GOT3 (cell line): ENCODE measurements at regions not wholly inside any gene's neighbourhood (a gene's known extent, or its start where the extent isn't known, plus 50 kb on each side); places are given as distances from the start of the nearest gene placed in this dataset.

Experiments
- DNase-seq: peaks from one replicate; lab custom pipeline; 2025; ENCODE audit warnings: mixed read lengths; lab: John Stamatoyannopoulos, UW

DNA sequence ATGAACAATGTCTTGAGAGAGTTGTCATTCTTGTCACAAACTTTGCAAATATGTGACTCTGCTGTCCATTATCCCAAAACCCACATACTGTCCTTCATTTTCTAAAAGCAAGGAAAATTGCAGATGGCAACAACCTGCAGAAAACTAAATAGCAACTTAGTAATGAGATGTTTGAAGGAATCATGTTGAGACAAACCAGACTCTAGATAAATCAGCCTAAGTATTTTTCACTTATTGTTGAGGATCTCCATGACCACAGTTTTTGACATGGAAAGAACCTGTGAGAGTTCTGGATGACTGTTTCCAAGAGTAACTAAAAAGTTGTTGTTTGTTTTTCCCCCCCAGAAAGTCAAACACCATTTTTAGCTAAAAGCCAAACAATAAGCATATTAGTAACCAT, 535.2 kb upstream of the ZNF608 start:
- DNase-seq, result no peak

DNA sequence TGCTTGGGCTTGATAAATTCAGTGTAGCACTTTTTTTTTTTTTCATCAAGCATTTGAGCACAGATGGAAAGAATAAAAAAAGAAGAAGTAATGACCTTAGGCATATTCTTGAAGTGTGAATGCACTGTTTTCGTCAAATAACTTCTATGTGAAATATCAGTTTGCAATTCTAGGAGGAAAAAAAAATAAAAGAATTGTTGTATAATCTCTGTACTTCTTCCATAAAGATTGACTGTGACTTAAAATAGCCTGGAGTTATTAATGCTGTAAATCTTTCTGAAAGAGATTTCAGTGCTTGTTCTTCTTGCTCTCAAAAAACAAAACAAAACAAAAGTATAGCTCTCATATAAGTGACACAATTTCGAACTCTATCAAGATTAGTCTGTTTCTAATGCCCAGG, 536.9 kb upstream of the ZNF608 start:
- DNase-seq, result no peak

DNA sequence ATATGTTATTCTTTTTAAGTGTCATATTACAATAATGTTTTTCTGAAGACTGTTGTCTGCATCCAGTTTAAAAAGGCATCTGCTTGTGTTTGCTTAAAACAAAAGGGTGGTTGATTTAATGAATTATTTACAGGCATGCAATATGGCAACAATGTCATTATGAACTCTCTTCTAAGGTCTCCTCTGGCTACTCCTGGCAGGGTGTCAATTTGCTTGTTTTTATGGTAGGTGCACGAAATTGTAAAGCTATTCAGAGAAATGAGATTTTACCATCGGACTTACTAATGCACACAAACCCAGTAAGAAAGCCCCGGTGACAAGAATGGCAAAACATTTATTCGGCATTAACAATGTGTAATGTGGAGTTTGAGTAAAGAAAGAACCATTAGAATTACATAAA, 539.8 kb upstream of the ZNF608 start:
- no peak for DNase-seq

DNA sequence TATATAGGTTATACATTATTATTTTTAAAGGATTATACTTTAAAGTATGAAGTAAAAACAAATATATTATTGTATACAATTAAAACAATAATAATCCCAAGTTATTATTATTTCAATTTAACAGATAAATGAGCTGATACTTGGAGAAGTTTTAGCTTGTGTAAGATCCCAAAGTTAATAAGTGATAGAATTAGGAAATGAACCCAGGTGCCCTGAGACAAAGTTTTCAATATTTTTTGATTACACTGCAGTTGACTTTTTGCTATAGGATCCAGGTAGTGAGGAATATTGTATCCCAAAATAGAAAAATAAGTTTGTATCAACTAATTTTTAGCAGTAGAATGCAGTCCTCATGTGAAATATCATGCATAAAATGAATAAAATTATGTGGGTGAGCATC, 543.2 kb upstream of the ZNF608 start:
- DNase-seq, result no peak

DNA sequence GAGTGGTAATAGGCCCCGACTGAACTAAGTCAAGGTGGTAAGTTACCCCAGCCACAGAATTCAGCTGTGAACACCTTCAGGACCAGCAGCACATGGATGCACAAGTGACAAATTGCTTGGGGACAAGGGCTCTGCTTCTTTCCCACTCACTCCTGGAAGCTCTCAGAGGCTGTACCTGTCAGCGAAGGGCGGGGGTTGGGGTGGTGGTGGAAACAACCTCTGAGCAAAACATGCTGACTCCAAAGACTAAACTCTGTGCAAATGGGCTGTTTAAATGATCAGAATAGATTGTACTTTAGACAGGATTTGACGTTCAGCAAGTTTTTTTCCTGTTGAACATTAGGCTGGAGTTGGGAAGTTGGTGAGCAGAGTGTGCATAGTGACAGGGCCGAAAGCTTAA, 544.5 kb upstream of the ZNF608 start:
- no peak for DNase-seq

DNA sequence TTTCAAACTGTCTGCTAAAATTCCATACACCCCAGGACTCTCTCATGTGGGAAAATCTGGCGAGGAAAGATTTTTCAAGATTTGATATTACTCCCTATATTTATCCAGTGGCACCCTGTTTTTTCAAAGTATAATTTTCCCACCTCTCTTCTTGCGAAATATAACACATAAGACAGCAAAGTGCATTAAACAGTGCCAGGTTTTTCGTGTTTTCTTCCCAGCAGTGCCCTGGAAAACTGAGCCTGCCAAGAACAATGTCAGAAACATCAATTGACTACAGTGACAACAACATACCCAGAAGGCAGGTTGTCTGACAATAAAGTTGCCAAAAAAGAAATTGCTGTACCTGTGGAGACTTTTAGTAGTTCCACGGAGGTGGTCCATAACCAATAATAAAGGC, 545.0 kb upstream of the ZNF608 start:
- DNase-seq, result no peak

DNA sequence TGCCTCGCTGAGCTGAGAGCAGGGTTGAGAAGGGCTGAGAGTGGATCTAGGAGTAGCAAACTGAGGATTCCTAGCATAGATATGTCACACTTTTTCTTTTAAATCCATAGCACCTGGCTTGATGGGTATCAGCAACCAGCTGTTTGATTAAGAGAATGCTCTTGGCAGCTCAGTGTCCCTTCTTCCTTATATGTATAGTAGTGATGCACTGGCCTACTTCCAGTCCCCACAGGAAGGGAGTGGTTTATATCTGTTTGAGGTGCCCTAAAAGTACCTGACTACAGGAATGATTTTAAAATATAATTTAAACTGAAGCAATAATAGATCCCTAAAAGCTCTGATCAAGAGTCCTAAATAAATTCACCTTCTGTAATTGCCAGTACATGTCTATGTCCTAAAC, 546.8 kb upstream of the ZNF608 start:
- no peak for DNase-seq

DNA sequence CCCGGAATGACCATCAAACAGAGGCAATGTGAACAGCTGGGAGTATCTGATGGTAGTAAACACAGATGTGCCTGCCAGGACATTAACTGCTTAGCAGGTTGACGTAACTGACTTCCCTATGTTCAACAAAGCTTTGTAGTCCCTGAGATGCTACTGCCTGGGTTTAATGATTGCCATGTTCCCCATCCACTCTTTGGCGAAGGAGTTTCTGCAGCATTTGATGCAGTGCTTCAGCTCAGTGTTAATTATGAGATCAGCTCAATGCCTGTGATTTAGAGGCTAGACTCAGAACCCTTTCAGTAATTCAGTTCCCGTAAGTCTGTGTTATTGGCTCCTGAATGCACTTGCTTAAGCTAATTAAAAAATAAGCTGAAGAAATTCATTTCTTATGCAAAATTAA, 547.3 kb upstream of the ZNF608 start:
- DNase-seq, result no peak

DNA sequence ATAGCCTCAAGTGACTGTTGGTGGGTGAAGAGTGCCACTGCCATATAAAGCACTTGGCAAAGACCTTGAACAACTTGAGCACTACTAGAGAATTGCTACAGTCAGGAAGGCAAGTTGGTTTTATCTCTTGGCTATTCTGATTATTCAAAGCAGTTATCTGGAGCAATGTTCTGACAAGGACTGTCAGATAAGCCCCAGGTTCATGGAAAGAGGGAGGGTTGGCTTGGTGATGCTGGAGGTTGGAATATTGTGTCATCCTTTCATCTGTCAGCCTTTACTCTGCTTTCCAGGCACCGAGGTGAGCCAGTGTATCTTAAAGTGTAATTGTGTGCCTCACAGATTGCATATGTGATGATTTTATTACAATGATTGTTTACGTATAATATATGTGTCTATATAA, 548.4 kb upstream of the ZNF608 start:
- no peak for DNase-seq

DNA sequence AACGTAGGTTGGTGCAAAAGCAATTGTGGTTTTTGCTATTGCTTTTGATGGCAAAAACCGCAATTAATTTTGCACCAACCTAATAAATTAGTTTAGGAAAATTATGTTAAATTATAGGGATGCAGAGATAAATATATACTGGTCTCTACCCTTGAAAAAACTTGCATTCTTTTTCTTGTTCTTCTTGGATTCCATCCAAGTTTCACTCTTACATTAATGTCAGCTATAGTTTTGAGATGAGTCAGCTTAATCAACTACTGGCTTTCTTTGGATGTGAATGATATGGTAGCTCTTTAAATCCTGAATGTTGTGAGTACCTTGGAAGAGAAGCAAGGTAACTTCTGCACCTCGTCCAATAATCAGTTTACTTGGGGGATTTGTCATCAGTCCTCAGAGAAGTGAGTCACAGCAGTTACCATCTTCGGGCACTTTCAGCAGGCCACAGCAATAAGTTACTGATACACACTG, 549.0 kb upstream of the ZNF608 start:
- no peak for DNase-seq

DNA sequence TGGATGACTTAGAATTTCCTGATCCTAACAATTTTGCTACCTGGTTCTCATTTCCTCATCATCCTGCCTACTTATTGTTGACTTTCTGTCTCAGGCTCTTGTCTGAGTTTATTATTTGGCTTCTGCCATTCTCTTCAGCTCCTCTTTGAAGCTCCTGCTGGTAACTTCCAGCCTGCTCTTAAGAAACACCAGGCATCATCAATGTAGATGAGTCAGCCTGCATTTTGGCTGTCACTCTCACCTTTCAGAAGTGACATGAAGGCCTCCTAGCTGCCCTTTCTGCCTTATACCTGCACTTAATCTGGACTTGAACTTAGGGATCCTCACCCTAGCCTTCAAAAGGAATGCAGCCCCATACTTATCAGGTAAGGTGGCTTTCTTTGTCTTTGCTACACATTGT, 551.8 kb upstream of the ZNF608 start:
- no peak for DNase-seq

DNA sequence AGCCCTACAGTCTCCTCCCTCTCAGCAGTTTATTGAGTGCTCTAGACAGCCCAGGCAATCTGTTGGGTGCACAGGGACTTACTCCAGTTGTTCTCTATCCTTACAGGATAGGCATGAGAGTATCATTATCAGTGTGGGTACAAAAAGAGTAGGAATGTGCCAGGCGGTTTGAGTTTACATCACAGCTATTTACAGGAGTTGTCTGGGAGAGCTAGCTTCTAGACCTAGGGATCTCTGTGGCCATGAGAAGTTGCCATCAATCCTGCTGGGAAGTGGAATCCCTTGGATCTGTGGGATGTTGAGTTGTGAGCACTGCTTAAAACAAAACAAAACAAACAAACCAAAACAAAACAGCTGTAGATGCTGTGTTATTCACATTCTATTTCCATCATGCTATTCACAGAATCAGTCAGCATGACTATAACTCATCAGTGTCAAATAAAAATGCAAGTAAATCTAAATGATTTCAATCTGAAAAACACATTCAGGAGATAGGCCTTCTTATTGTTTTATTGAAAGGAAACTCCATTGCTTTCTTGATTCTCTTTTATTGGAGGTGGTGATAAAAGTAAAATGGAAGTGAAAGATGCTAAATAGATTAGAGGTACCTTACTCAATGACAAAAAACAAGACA, 552.4 kb upstream of the ZNF608 start:
- no peak for DNase-seq

DNA sequence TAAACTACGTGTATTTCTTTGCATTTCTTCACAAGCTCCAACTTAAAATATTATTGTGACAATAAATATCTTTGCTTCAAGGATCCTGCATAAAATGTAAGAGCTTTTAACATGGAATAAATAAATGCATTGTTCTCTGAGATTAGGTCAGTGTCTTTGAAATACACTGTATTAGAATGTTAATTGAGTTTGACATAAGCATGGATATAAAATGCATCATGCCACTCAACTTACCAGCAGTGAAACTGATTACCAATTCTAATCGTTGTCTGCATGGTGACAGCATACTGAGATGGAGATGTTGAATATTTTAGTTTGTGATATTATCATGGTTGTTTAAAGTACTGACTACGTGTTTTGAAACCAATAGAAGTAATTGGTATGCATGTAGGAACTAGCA, 555.3 kb upstream of the ZNF608 start:
- DNase-seq, result no peak

DNA sequence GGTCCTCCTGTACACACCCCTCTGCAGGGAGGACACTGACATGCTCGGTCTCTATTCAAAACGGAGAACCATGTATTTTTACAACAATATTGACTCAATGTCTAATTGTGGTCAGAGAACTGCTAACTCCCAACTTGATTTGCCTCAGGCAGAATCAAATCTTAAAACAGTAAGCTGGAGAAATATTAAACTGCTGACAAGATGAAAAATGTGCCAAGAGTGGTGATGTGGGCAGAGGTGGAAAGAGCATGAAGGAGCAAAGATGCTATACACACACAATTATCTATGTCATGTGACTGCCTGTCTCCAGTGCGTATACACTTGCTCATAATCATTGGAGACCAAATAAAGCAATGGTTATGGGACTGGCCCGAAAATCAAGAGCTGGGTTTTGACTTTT, 556.1 kb upstream of the ZNF608 start:
- no peak for DNase-seq

DNA sequence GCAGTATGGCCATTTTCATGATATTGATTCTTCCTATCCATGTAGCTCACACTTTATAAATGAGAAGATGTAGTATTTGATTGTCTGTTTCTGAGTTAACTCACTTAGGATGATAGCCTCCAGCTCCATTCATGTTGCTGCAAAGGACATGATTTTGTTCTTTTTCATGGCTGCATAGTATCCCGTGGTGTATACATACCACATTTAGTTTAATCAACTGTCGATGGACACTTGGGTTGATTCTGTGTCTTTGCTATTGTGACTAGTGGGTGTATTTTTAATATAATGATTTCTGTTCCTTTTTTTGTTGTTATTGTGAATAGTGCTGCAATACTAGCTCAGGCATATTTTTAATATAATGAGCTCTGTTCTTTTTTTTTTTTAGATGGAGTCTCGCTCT, 560.3 kb upstream of the ZNF608 start:
- DNase-seq, result no peak

DNA sequence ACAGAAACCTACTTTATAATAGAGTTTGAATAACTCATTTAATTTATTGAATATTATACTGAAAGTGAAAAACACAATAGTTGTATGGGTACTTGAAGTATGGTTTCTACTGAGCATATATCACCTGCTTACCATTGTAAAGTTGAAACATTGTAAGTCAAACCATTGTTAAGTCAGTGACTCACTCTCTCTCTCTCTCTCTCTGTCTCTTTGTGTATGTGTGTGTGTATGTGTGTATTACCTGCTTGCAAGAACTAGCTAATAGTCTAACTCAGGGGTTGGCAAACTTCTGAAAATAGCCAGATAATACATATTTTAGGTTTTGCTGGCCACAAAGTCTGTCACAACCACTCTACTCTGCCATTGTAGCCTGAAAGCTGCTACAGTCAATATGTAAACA, 564.3 kb upstream of the ZNF608 start:
- DNase-seq, result no peak

DNA sequence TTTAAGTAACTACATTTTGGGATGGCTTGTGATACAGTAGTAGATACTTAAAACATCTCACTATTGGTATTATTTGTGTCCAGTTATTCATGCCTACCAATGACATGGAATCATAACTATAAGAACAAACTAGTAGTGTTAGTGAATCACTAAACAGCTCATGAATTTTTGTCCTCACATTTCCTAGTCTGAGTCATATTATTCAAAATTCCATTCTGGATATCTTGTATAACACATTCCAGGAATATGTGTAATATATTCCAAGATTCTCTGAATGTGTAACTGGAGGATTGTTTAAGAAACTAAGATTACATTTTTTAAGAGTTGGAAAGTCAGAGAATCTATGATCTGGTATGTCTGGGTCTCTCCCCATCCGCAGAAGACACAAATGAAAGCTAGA, 565.3 kb upstream of the ZNF608 start:
- DNase-seq, result no peak

DNA sequence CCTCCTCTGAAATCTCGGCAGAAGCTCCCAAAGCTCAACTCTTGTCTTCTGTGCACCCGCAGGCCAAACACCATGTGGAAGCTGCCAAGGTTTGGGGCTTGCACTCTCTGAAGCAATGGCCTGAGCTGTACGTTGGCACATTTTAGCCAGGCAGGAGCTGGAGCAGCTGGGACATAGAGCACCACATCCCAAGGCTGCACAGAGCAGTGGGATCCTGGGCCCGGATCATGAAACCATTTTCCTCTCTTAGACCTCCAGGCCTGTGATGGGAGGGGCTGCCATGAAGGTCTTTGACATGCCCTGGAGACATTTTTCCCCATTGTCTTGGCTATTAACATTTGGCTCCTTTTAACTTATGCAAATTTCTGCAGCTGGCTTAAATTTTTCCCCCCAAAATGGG, 567.1 kb upstream of the ZNF608 start:
- DNase-seq, result no peak

DNA sequence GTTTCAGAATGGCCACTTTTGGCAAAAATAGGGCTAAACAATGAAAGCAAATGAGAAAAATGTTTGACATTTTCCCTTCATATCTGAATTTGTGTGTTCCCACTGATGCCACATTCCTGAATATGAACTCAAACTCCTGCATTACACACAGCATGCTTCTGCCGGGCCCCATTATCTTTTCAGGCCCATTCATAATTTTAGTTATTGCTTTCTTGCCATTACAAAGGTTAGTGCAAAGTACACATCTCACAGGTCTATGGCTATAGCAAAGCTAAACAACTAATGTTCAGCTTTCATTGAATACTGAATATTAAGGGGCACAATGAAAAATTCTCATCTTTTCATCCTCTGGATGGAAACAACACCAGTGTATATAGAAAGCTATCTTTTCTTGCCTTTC, 568.9 kb upstream of the ZNF608 start:
- no peak for DNase-seq

DNA sequence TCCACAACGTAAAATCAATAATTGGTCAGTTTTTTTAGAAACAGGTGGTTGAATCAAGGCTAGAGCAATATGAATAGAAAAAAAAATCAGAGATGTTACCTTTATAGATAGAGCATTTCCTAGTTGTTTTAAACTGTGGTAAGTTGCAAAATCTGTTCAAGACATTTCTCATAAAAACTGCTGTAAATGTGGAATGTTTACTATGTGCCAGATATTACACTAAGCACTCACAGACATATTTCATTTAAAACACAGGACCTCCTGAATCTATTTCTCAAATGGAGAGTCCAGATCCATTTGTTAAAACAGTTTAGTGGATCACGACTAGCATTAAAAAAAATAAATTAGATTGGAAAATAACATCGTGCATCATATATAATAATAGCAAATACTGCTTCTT, 570.0 kb upstream of the ZNF608 start:
- no peak for DNase-seq

DNA sequence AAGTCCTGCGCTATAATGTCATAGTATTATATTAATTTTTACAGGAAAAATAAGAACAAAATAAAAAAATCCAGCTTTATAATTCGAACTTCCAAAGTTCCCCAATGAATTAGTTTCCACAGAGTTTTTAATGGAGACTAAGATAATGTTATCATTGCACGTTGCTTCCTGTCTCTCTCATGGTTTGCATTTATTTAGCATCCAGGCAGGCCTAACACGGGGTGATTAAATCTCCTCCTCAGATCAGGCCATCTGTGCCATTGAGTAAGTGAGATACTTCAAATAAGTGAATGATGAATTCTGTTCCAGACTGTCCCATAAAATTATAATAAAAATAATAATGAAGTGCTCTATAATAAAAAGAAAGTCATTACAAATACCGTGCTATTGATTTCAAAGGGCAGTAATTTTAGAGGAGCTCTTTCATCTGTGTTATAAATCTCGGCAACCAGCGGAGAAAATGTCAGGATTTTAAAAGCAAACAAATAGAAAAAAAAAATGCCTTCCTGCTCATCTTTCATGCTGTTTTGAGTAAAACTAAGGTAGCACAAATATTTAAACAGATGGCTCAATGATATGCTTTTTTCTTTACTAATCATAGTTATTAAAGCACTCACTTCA, 570.6 kb upstream of the ZNF608 start:
- no peak for DNase-seq

DNA sequence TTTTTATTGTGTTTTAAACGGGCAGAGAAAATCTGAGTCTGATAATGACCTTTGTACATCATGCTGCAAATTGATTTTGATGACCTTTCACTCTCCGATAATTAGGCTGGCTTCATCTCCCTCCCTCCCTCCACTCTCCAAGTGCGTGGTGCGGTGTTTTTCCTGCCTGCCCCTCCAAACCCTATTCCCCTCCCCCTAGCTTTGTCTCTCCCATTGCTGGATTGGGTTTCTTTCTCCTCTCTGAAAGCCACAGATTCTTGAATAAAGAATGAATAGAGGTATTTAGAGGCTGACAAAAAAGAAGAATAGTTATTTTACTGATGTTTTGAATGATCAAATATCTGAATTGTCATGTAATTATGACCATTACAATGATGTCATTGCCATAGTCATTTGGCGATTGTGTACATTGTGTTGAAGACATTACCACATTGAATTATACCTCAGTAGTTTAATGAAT, 571.1 kb upstream of the ZNF608 start:
- DNase-seq, result no peak

DNA sequence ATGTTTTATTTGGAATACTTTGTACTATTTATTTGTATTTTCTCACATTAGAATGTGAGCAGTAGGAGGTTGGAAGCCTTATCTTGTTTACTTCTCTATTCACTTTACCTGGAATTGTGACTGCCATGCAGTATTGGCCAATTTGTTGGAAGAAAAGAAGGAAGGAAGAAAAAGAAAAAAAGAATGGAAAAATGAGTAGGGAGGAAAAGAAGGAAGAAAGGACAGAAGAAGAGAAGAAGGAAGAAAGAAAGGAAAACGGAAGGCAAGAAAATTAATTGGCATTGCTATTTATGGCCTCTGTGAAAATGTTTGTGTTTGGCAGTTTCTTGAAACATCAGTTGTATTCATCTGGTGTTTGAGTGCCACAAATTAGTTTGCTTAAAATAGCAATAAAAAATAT, 575.2 kb upstream of the ZNF608 start:
- DNase-seq, result no peak

DNA sequence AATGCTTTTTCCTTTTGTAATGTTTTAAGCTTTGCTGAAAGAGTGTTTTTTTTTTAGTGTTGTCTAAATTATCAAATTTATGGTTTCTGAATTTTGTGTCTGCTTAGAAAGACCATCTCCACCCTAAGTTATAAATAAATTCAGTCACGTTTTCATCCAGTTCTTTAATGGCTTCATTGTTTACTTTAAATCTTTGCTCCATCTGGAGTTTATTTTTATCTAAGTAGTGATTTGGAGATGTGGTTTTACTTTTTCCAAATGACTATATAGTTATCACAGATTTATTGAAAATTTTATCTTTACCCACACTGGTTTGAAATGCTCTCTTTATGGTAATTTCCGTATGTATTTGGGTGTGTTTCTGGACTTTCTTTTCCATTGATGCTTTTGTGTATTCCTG, 577.2 kb upstream of the ZNF608 start:
- no peak for DNase-seq
